ENCODE measurements at regions not wholly inside any gene's neighbourhood (a gene's known extent, or its start where the extent isn't known, plus 50 kb on each side); places are given as distances from the start of the nearest gene placed in this dataset.

- TF ChIP-seq CTCF (IDR thresholded peaks at IDR 0.05) (no peak), POLR2AphosphoS5 (IDR thresholded peaks at IDR 0.05; ENCODE audit: low read depth, low read length) (no peak), RAD21 (IDR thresholded peaks at IDR 0.05; ENCODE audit: low read length) (no peak; the same call in 1 of the 2 replicates), JUND (IDR thresholded peaks at IDR 0.05) (no peak), GATA2 (CRISPR knock-in tag; IDR thresholded peaks at IDR 0.05) (peak; percentile 97), CHD2 (IDR thresholded peaks at IDR 0.05; ENCODE audit: low read length, partially characterized antibody) (peak; percentile 49), MAX (IDR thresholded peaks at IDR 0.05; ENCODE audit: low read depth) (no peak), TAF1 (IDR thresholded peaks at IDR 0.05; ENCODE audit: borderline replicate concordance, low read depth, low read length) (no peak), GABPA (IDR thresholded peaks at IDR 0.05; ENCODE audit: low read depth) (no peak), RCOR1 (IDR thresholded peaks at IDR 0.05; ENCODE audit: low read length) (peak; percentile 87), EP300 (IDR thresholded peaks at IDR 0.05; ENCODE audit: borderline replicate concordance in 1 of 2, low read depth in 1 of 2, low read length in 1 of 2) (peak; percentile 52 to 97; a peak in 3 of 4 replicates), NFIC (IDR thresholded peaks at IDR 0.05; ENCODE audit: borderline replicate concordance) (no peak), USF2 (IDR thresholded peaks at IDR 0.05; ENCODE audit: borderline replicate concordance, low read depth, low read length) (no peak)
Measured at GRCh38 chr12:115452751-115453281, 768.8 kb upstream of the TBX3 start.

Measured in SK-N-SH (cell line).